NT2/D1 (cell line): ENCODE measurements at regions not wholly inside any gene's neighbourhood (a gene's known extent, or its start where the extent isn't known, plus 50 kb on each side); places are given as distances from the start of the nearest gene placed in this dataset.

Experiments used
- YY1 ChIP-seq: IDR thresholded peaks from 2 replicates; pipeline ENCODE4 v1.6.1; 2011; ENCODE audit not compliant: insufficient read length, insufficient read depth
- ZNF274 ChIP-seq: IDR thresholded peaks from 2 replicates; pipeline ENCODE4 v1.6.1; 2011; ENCODE audit warnings: mild to moderate bottlenecking, low read depth, low read length

DNA sequence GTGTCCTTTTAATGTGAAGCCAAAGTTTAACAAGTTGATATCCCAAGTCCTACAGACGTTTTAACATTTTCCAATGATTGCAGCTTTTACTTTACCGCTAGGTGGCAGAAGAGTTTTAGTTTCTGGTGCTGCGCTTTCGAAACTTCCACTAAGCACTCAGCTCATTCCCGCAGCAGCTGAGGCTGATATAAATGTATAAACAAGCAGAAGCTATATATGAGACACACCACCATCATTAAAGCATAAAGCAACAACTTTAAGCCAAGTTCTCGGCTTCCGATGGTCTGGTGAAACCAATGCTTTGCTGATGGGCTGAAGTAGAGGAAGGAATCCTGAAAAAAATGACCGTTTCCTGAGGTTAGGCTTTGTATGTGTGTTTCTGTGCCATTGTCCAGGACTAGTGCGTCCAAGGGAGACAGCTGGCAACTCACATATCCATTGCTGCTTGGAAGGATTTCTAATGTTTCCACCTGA is 753.9 kb downstream of the OLFM4 start:
- no peak for TF ChIP-seq ZNF274
- no peak for TF ChIP-seq YY1
